ENCODE measurements at regions not wholly inside any gene's neighbourhood (a gene's known extent, or its start where the extent isn't known, plus 50 kb on each side); places are given as distances from the start of the nearest gene placed in this dataset.

DNA sequence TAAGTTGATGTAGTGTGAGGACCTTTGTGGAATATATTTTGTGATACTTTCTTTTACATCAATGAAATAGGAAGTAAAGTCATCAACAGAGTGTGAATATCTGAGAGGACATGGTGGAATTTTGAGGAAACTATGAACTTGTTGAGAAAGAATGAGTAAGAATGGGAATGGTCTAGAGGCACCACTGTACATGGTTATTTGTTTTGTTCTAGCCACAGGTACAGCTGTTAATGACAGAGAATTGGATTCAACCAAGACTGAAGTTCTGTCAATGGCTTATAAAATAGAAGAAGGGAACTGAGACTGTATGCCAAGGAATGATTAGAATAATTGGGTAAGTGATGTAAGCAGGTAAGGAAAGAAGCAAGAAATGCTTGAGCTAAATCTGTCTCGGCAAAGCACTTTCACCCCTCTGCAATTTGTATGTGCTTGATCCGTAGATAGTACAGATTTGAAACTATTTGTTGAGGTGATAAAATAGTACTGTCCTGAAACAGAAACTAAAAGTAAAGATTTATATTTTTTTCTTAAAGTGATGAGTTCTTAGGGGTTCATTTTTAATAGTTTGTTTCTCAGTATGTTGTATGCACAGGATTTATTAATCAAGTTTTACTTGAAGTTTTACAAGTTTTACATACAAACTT, 468.8 kb upstream of the SMC2 start:
- H3K79me2 ChIP-seq (ENCODE audit: insufficient read depth, low read length): no peaks in the 10 kb centered on the region
- peaks cover 42% of the 10 kb centered on the region for H3K9me3 ChIP-seq (ENCODE audit: low read length)
- DNase-seq (ENCODE audit: low spot score) (no peak), ATAC-seq (no peak), FAIRE-seq (no peak)
- no peaks in the 10 kb centered on the region for H4K20me1 ChIP-seq (ENCODE audit: insufficient read depth, low read length)
- no peak overlapping the region for H3K4me2 ChIP-seq (ENCODE audit: low read depth, low read length)
- no peaks in the 10 kb centered on the region for H3K36me3 ChIP-seq (replicated peaks in 1 of 2; ENCODE audit: control insufficient read depth in 1 of 2, insufficient read depth in 2 of 2, low read length in 2 of 2)
- BruUV-seq (replicated peaks): no TSS peak
- intact Hi-C loops (cut with micrococcal nuclease; ENCODE audit: unreplicated experiment) (no loop called here), in situ Hi-C loops (cut with HindIII; ENCODE audit: extremely low pct_ligation_motif_present, low pct_unique_long_range_greater_than_20kb) (loop anchor here (25.0 kb wide), 1 partner anchor 88 kb away; no protein-coding TSS in a partner anchor)
- no peak overlapping the region for H3K9ac ChIP-seq (ENCODE audit: insufficient read depth, low read depth, low read length)
- H3K27ac ChIP-seq (ENCODE audit: extremely low read length, insufficient read depth, low read length): no peak overlapping the region
- no peak overlapping the region for H2AFZ ChIP-seq (ENCODE audit: low read length)
- ChIA-PET POLR2A (no interaction called here), CTCF (ENCODE audit: low intra/inter-chr PET ratio, low total read pairs) (no interaction called here)
- WGBS (ENCODE audit: low lambda C conversion rate): 0% methylated on average over 2 of the region's 2 CpGs
- H3K27me3 ChIP-seq (ENCODE audit: control insufficient read depth in 1 of 2, insufficient read depth in 2 of 2, low read length in 2 of 2): no peaks in the 10 kb centered on the region
- H3K4me3 ChIP-seq (replicated peaks in 1 of 3; ENCODE audit: insufficient read depth in 1 of 3, low read depth in 2 of 3, low read length in 3 of 3): no peak overlapping the region
- H3K4me1 ChIP-seq (ENCODE audit: insufficient read depth, low read length): no peaks in the 10 kb centered on the region
- TF ChIP-seq GATAD1 (CRISPR knock-in tag; IDR thresholded peaks at IDR 0.05): no peak
- no peak for TF ChIP-seq ZFAT (CRISPR knock-in tag; conservative IDR thresholded peaks at IDR 0.05)
- no peak for TF ChIP-seq ZEB1 (IDR thresholded peaks at IDR 0.05; ENCODE audit: insufficient replicate concordance, low read depth)
- TF ChIP-seq KAT2B (IDR thresholded peaks at IDR 0.05; ENCODE audit: borderline replicate concordance, low read depth, low read length): no peak
- TF ChIP-seq EZH2 (conservative IDR thresholded peaks at IDR 0.05; ENCODE audit: low read depth, low read length): no peak
- TF ChIP-seq FOXC1 (CRISPR knock-in tag; IDR thresholded peaks at IDR 0.05; ENCODE audit: borderline replicate concordance): no peak
- no peak for TF ChIP-seq ZNF430 (CRISPR knock-in tag; IDR thresholded peaks at IDR 0.05)
- TF ChIP-seq PPARG (CRISPR knock-in tag; conservative IDR thresholded peaks at IDR 0.05): no peak
- TF ChIP-seq, protein P1, sequence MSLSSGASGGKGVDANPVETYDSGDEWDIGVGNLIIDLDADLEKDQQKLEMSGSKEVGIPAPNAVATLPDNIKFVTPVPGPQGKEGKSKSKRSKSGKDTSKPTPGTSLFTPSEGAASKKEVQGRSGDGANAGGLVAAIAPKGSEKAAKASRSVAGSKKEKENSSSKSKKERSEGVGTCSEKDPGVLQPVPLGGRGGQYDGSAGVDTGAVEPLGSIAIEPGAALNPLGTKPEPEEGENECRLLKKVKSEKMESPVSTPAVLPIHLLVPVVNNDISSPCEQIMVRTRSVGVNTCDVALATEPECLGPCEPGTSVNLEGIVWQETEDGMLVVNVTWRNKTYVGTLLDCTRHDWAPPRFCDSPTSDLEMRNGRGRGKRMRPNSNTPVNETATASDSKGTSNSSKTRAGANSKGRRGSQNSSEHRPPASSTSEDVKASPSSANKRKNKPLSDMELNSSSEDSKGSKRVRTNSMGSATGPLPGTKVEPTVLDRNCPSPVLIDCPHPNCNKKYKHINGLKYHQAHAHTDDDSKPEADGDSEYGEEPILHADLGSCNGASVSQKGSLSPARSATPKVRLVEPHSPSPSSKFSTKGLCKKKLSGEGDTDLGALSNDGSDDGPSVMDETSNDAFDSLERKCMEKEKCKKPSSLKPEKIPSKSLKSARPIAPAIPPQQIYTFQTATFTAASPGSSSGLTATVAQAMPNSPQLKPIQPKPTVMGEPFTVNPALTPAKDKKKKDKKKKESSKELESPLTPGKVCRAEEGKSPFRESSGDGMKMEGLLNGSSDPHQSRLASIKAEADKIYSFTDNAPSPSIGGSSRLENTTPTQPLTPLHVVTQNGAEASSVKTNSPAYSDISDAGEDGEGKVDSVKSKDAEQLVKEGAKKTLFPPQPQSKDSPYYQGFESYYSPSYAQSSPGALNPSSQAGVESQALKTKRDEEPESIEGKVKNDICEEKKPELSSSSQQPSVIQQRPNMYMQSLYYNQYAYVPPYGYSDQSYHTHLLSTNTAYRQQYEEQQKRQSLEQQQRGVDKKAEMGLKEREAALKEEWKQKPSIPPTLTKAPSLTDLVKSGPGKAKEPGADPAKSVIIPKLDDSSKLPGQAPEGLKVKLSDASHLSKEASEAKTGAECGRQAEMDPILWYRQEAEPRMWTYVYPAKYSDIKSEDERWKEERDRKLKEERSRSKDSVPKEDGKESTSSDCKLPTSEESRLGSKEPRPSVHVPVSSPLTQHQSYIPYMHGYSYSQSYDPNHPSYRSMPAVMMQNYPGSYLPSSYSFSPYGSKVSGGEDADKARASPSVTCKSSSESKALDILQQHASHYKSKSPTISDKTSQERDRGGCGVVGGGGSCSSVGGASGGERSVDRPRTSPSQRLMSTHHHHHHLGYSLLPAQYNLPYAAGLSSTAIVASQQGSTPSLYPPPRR (CRISPR knock-in tag; IDR thresholded peaks at IDR 0.05; ENCODE audit: borderline replicate concordance): no peak
- TF ChIP-seq, protein P2, sequence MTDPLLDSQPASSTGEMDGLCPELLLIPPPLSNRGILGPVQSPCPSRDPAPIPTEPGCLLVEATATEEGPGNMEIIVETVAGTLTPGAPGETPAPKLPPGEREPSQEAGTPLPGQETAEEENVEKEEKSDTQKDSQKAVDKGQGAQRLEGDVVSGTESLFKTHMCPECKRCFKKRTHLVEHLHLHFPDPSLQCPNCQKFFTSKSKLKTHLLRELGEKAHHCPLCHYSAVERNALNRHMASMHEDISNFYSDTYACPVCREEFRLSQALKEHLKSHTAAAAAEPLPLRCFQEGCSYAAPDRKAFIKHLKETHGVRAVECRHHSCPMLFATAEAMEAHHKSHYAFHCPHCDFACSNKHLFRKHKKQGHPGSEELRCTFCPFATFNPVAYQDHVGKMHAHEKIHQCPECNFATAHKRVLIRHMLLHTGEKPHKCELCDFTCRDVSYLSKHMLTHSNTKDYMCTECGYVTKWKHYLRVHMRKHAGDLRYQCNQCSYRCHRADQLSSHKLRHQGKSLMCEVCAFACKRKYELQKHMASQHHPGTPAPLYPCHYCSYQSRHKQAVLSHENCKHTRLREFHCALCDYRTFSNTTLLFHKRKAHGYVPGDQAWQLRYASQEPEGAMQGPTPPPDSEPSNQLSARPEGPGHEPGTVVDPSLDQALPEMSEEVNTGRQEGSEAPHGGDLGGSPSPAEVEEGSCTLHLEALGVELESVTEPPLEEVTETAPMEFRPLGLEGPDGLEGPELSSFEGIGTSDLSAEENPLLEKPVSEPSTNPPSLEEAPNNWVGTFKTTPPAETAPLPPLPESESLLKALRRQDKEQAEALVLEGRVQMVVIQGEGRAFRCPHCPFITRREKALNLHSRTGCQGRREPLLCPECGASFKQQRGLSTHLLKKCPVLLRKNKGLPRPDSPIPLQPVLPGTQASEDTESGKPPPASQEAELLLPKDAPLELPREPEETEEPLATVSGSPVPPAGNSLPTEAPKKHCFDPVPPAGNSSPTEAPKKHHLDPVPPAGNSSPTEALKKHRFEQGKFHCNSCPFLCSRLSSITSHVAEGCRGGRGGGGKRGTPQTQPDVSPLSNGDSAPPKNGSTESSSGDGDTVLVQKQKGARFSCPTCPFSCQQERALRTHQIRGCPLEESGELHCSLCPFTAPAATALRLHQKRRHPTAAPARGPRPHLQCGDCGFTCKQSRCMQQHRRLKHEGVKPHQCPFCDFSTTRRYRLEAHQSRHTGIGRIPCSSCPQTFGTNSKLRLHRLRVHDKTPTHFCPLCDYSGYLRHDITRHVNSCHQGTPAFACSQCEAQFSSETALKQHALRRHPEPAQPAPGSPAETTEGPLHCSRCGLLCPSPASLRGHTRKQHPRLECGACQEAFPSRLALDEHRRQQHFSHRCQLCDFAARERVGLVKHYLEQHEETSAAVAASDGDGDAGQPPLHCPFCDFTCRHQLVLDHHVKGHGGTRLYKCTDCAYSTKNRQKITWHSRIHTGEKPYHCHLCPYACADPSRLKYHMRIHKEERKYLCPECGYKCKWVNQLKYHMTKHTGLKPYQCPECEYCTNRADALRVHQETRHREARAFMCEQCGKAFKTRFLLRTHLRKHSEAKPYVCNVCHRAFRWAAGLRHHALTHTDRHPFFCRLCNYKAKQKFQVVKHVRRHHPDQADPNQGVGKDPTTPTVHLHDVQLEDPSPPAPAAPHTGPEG (CRISPR knock-in tag; IDR thresholded peaks at IDR 0.05): no peak
- TF ChIP-seq ZNF660 (CRISPR knock-in tag; IDR thresholded peaks at IDR 0.05; ENCODE audit: borderline replicate concordance, low read depth): no peak
- no peak for TF ChIP-seq REL (CRISPR knock-in tag; conservative IDR thresholded peaks at IDR 0.05)
- no peak for TF ChIP-seq PITX1 (CRISPR knock-in tag; IDR thresholded peaks at IDR 0.05)
- no peak for TF ChIP-seq RFX1 (IDR thresholded peaks at IDR 0.05)
- TF ChIP-seq ZSCAN31 (CRISPR knock-in tag; IDR thresholded peaks at IDR 0.05; ENCODE audit: low read depth): no peak
- TF ChIP-seq ZNF34 (CRISPR knock-in tag; IDR thresholded peaks at IDR 0.05; ENCODE audit: borderline replicate concordance): no peak
